Duodenal mucosa (tissue), 2 donors: ENCODE measurements at regions not wholly inside any gene's neighbourhood (a gene's known extent, or its start where the extent isn't known, plus 50 kb on each side); places are given as distances from the start of the nearest gene placed in this dataset.

Experiments
- H3K27ac ChIP-seq: one replicate; pipeline ENCODE4 v1.7.0; 2013; ENCODE audit warnings: low read depth, low read length
- H3K27me3 ChIP-seq, 2 donors: one replicate each; pipeline ENCODE4 v1.7.0; 2013; ENCODE audit warnings: low read length in 2 of 2, control low read depth in 1 of 2; ENCODE audit not compliant: insufficient read depth in 2 of 2, control insufficient read depth in 1 of 2
- H3K36me3 ChIP-seq, 2 donors: one replicate each; pipeline ENCODE4 v1.7.0; 2013; ENCODE audit warnings: low read length in 2 of 2, control low read depth in 1 of 2; ENCODE audit not compliant: insufficient read depth in 2 of 2, control insufficient read depth in 1 of 2
- H3K4me1 ChIP-seq, 2 donors: one replicate each; pipeline ENCODE4 v1.7.0; 2013; ENCODE audit warnings: low read length in 2 of 2, control low read depth in 1 of 2; ENCODE audit not compliant: insufficient read depth in 2 of 2, control insufficient read depth in 1 of 2
- H3K4me3 ChIP-seq, 2 donors: one replicate each; pipeline ENCODE4 v1.7.0; 2013; ENCODE audit warnings: low read length in 2 of 2, low read depth in 1 of 2
- H3K9ac ChIP-seq, 2 donors: one replicate each; pipeline ENCODE4 v1.7.0; 2013; ENCODE audit warnings: low read length in 2 of 2, low read depth in 1 of 2
- H3K9me3 ChIP-seq, 2 donors: one replicate each; pipeline ENCODE4 v1.7.0; 2013; ENCODE audit warnings: low read length in 2 of 2, control low read depth in 1 of 2; ENCODE audit not compliant: control insufficient read depth in 1 of 2

GRCh38 chr12:91327889-91328288 lies 145.3 kb upstream of the DCN start:
- no peaks in the 10 kb centered on the region for H3K4me1 ChIP-seq
- H3K36me3 ChIP-seq = no peaks in the 10 kb centered on the region
- H3K27me3 ChIP-seq = no peaks in the 10 kb centered on the region
- no peaks in the 10 kb centered on the region for H3K9me3 ChIP-seq
- no peak overlapping the region for H3K27ac ChIP-seq
- H3K4me3 ChIP-seq = no peak overlapping the region
- H3K9ac ChIP-seq = no peak overlapping the region

- Histone ChIP-seq H3K27ac (no peak overlapping the region), H3K4me1 (no peaks in the 10 kb centered on the region), H3K9me3 (no peaks in the 10 kb centered on the region), H3K27me3 (no peaks in the 10 kb centered on the region), H3K9ac (peak overlapping the region in 1 of 2 donors; percentile 7), H3K4me3 (no peak overlapping the region), H3K36me3 (no peaks in the 10 kb centered on the region)
Measured at GRCh38 chr12:91327131-91327530, 144.5 kb upstream of the DCN start.

DNA sequence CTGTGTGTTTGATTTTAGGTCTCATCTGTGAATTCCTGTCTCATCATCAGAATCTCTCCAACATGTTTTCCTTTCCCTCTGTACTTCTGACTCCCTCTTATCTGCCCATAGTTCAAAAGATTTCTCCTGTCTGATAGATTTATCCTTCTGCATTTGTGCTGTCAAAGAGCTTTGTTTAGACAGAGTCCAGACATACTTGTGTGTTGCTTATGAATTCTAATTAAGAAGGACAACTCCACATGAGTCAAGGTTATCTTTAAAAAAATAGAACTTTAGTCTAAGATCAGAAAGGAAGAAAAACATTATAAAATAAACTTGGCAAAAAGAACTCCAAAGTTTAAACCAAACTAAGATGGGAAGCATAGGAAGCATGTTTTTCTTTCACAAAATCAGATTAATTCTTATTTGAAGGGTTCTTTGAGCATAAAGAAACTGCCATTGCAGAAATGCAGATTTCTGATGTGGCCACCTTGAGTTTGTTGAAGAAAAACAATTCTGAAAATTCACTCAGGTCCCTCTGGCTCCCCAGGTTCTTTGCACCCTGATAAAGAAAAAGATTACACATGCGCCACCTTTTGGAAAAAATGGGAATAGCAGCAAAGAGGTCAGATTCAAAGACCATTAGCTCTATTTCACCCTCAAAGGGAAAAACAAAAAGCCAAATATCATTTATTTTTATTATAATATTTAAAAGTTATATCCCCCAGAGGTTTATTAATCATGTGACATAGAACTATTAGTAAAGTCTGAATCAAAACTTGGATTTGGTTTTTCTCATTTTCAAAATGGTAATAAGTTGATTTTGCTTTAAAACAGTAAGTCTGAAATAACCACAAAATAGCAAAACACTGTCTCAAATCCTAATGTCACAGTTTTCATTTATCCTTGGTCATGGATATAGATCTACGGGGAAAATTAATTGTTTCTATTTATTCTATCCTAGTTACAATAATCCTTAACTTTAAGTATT lies 143.7 kb upstream of the DCN start:
- Histone ChIP-seq H3K27ac (no peak overlapping the region), H3K9ac (peak overlapping the region in 1 of 2 donors; percentile 7), H3K27me3 (no peaks in the 10 kb centered on the region), H3K9me3 (no peaks in the 10 kb centered on the region), H3K36me3 (no peaks in the 10 kb centered on the region), H3K4me3 (no peak overlapping the region), H3K4me1 (no peaks in the 10 kb centered on the region)

DNA sequence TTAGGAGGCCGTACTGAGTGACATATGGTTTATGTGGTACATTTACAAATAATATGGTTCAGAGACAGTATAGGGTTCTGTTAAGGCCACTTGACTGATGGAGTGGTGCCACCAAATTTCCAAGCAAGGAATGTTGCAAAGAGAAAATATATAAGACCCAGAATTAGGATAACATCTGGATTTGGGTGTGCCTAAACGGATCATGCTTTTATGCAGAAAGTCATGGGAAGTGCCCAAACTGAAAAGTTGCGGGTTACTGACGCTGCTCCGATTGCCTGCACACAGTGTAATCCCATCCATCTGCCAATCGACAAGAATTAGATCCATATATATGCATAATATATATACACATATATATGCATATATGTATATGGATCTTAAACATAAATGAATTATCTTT lies 138.4 kb upstream of the DCN start:
- Histone ChIP-seq H3K36me3 (no peaks in the 10 kb centered on the region), H3K27ac (no peak overlapping the region), H3K4me3 (no peak overlapping the region), H3K4me1 (no peaks in the 10 kb centered on the region), H3K9me3 (no peaks in the 10 kb centered on the region), H3K9ac (no peak overlapping the region), H3K27me3 (no peaks in the 10 kb centered on the region)

GRCh38 chr12:91319071-91319760 lies 136.6 kb upstream of the DCN start:
- Histone ChIP-seq H3K36me3 (no peaks in the 10 kb centered on the region), H3K9ac (no peak overlapping the region), H3K27me3 (no peaks in the 10 kb centered on the region), H3K9me3 (no peaks in the 10 kb centered on the region), H3K27ac (no peak overlapping the region), H3K4me1 (no peaks in the 10 kb centered on the region), H3K4me3 (no peak overlapping the region)

- H3K4me1 ChIP-seq = no peaks in the 10 kb centered on the region
- H3K36me3 ChIP-seq = no peaks in the 10 kb centered on the region
- H3K4me3 ChIP-seq = no peak overlapping the region
- no peak overlapping the region for H3K27ac ChIP-seq
- H3K27me3 ChIP-seq = no peaks in the 10 kb centered on the region
- H3K9ac ChIP-seq = no peak overlapping the region
- H3K9me3 ChIP-seq = no peaks in the 10 kb centered on the region
Measured at GRCh38 chr12:91317306-91317705, 134.7 kb upstream of the DCN start.

GRCh38 chr12:91316907-91317269 lies 134.3 kb upstream of the DCN start:
- H3K27ac ChIP-seq = no peak overlapping the region
- no peaks in the 10 kb centered on the region for H3K9me3 ChIP-seq
- no peak overlapping the region for H3K4me3 ChIP-seq
- no peak overlapping the region for H3K9ac ChIP-seq
- no peaks in the 10 kb centered on the region for H3K36me3 ChIP-seq
- H3K27me3 ChIP-seq = no peaks in the 10 kb centered on the region
- H3K4me1 ChIP-seq = no peaks in the 10 kb centered on the region

DNA sequence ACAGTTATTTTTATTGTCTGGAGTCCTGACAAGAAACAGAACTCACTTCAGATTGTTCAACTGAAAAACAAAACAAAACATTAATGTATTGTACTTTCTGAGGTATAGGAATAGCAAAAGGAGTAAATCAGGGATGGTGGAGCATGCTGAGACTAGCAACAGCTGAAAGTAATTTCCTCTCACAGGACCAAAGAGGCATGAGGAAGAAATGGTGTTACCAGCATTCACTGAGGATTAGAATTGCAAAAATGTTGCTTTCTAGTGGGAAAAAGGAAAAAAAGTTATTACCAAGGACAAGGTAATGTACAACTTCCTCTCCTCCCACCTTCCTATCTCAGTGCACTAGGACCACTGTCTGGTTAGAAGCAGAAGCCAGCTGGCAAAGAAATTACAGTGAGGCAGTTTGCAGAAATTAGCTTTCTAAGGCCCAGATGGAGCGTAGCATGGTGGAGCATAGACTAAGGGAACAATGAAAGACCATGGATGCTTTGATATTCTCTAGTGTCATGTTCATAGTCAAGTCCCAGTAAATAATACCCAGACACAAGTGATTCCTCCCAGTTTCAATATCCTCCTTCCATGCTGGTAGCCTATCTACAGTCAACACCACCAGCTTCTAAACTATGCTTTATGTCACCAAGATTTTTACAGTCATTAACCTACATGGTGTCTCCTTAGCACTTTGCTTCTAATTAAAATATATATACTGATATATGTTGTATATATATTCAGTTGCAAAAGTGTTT lies 133.7 kb upstream of the DCN start:
- no peak overlapping the region for H3K9ac ChIP-seq
- no peaks in the 10 kb centered on the region for H3K36me3 ChIP-seq
- H3K27ac ChIP-seq = no peak overlapping the region

DNA sequence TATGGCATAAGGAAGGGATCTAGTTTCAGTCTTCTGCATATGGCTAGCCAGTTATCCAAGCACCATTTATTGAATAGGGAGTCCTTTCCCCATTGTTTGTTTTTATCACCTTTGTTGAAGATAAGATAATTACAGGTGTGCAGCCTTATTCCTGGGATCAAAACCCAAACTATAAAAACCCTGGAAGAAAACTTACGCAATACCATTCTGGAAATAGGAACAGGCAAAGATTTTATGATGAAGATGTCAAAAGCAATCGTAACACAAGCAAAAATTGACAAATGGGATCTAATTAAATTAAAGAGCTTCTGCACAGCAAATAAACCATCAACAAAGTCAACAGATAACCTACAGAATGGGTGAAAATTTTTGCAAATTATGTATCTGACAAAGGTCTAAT lies 128.5 kb upstream of the DCN start:
- no peak overlapping the region for H3K27ac ChIP-seq
- H3K9me3 ChIP-seq = no peaks in the 10 kb centered on the region
- no peaks in the 10 kb centered on the region for H3K36me3 ChIP-seq
- H3K4me3 ChIP-seq = no peak overlapping the region
- no peak overlapping the region for H3K9ac ChIP-seq
- H3K27me3 ChIP-seq = no peaks in the 10 kb centered on the region
- H3K4me1 ChIP-seq = no peaks in the 10 kb centered on the region

More for the DNA sequence above, 133.7 kb upstream of the DCN start:
- H3K4me3 ChIP-seq = no peak overlapping the region
- no peaks in the 10 kb centered on the region for H3K9me3 ChIP-seq
- no peaks in the 10 kb centered on the region for H3K27me3 ChIP-seq
- H3K4me1 ChIP-seq = no peaks in the 10 kb centered on the region

DNA sequence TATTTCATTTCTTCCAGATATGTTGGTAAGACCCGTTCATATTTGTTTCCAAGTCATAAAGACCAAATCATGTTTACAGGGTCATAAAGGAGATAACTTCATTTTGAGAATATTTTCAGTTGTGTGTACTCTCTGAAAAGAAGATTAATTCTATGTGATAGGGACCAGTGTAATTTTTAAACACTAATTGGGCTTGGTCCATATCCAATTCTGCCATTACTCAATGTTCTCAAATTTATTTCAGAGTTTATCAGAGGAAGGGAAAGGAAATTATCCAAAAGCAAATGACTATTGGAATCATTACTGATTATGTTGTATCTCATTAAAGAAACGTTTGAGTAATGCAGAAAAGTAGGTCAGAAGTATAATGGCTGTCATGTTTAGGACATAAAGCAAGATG lies 126.8 kb upstream of the DCN start:
- Histone ChIP-seq H3K4me3 (no peak overlapping the region), H3K27me3 (no peaks in the 10 kb centered on the region), H3K4me1 (no peaks in the 10 kb centered on the region), H3K36me3 (no peaks in the 10 kb centered on the region), H3K9ac (no peak overlapping the region), H3K27ac (no peak overlapping the region), H3K9me3 (no peaks in the 10 kb centered on the region)
